ENCODE measurements at regions not wholly inside any gene's neighbourhood (a gene's known extent, or its start where the extent isn't known, plus 50 kb on each side); places are given as distances from the start of the nearest gene placed in this dataset.

DNA sequence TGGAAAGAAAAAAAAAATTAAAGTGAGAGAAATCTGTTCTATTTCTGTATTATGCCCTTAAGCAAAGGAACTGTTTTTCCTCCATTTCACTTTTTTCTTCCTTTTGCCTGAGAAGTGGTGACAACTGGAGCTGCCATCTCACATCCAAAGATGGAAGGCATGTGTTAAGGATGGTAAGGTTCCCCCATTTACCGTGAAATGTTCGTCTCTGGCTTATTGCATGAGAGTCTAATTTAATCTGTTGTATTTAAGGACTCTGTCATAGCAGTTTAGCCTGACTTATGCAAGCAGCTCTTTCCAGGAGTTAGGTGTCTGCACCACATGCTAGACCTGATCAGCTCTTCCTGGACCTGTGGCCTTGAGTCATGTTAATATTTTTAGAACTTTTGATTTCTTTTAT, 389.5 kb upstream of the MAP3K7 start:
- H3K27me3 ChIP-seq (ENCODE audit: control insufficient read depth, insufficient read depth, low read length) = no peaks in the 10 kb centered on the region
- no peaks in the 10 kb centered on the region for H3K36me3 ChIP-seq (ENCODE audit: control insufficient read depth, insufficient read depth, low read length)
- no peaks in the 10 kb centered on the region for H3K4me1 ChIP-seq (ENCODE audit: control insufficient read depth, extremely low read depth, insufficient read depth, low read length)
- H3K4me3 ChIP-seq (replicated peaks in 1 of 4; ENCODE audit: control extremely low read depth in 1 of 4, insufficient read depth in 1 of 4, low read depth in 3 of 4, low read length in 4 of 4) = no peak overlapping the region
- no peak overlapping the region for H2AFZ ChIP-seq (ENCODE audit: low read length)
- H3K27ac ChIP-seq (ENCODE audit: insufficient read depth, low read length) = no peak overlapping the region
- DNase-seq (ENCODE audit: low read depth in 2 of 2) = no peak
- H3K9me3 ChIP-seq (ENCODE audit: control insufficient read depth, insufficient read depth, low read depth, low read length) = no peaks in the 10 kb centered on the region
- no peak for TF ChIP-seq EZH2 (IDR thresholded peaks at IDR 0.05; ENCODE audit: low read length, missing control alignments)
- TF ChIP-seq, protein P1, sequence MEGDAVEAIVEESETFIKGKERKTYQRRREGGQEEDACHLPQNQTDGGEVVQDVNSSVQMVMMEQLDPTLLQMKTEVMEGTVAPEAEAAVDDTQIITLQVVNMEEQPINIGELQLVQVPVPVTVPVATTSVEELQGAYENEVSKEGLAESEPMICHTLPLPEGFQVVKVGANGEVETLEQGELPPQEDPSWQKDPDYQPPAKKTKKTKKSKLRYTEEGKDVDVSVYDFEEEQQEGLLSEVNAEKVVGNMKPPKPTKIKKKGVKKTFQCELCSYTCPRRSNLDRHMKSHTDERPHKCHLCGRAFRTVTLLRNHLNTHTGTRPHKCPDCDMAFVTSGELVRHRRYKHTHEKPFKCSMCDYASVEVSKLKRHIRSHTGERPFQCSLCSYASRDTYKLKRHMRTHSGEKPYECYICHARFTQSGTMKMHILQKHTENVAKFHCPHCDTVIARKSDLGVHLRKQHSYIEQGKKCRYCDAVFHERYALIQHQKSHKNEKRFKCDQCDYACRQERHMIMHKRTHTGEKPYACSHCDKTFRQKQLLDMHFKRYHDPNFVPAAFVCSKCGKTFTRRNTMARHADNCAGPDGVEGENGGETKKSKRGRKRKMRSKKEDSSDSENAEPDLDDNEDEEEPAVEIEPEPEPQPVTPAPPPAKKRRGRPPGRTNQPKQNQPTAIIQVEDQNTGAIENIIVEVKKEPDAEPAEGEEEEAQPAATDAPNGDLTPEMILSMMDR (conservative IDR thresholded peaks at IDR 0.05 in 1 of 2, IDR thresholded peaks at IDR 0.05 in 1 of 2; ENCODE audit: low read depth in 1 of 2, low read length in 2 of 2) = no peak
- no peak overlapping the region for H3K9ac ChIP-seq (ENCODE audit: insufficient read depth, low read length)
- H3K79me2 ChIP-seq (ENCODE audit: control insufficient read depth, insufficient read depth, low read length) = no peaks in the 10 kb centered on the region
- no peaks in the 10 kb centered on the region for H4K20me1 ChIP-seq (ENCODE audit: control insufficient read depth, extremely low read depth, insufficient read depth, low read length)
- no peak overlapping the region for H3K4me2 ChIP-seq (ENCODE audit: extremely low read depth, insufficient read depth, low read length)

DNA sequence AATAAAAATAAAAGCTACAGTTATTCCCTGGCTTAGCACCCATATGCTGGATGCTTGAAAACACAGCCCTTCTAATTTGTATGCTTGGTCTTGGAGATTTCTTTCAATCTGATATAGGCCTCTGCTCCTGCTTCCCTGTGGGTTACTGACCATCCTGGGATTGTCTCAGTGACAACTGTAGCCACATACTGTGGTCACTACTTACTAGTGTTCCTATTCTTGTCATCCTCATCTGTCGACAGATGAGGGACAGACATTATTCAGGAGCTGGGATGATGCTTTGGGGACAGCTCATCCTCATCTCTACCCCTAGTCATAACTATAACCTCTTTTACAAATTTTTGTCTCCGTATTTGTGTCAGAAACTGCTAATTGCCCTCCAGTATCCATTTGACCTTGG, 388.9 kb upstream of the MAP3K7 start:
- Histone ChIP-seq H4K20me1 (ENCODE audit: control insufficient read depth, extremely low read depth, insufficient read depth, low read length) (no peaks in the 10 kb centered on the region), H3K36me3 (ENCODE audit: control insufficient read depth, insufficient read depth, low read length) (no peaks in the 10 kb centered on the region), H3K79me2 (ENCODE audit: control insufficient read depth, insufficient read depth, low read length) (no peaks in the 10 kb centered on the region), H3K4me2 (ENCODE audit: extremely low read depth, insufficient read depth, low read length) (no peak overlapping the region), H3K27ac (ENCODE audit: insufficient read depth, low read length) (no peak overlapping the region), H3K4me1 (ENCODE audit: control insufficient read depth, extremely low read depth, insufficient read depth, low read length) (no peaks in the 10 kb centered on the region), H3K4me3 (replicated peaks in 1 of 4; ENCODE audit: control extremely low read depth in 1 of 4, insufficient read depth in 1 of 4, low read depth in 3 of 4, low read length in 4 of 4) (no peak overlapping the region), H3K27me3 (ENCODE audit: control insufficient read depth, insufficient read depth, low read length) (no peaks in the 10 kb centered on the region), H3K9ac (ENCODE audit: insufficient read depth, low read length) (no peak overlapping the region), H3K9me3 (ENCODE audit: control insufficient read depth, insufficient read depth, low read depth, low read length) (no peaks in the 10 kb centered on the region), H2AFZ (ENCODE audit: low read length) (no peak overlapping the region)
- DNase-seq (ENCODE audit: low read depth in 2 of 2) = no peak
- no peak for TF ChIP-seq EZH2 (IDR thresholded peaks at IDR 0.05; ENCODE audit: low read length, missing control alignments)

DNA sequence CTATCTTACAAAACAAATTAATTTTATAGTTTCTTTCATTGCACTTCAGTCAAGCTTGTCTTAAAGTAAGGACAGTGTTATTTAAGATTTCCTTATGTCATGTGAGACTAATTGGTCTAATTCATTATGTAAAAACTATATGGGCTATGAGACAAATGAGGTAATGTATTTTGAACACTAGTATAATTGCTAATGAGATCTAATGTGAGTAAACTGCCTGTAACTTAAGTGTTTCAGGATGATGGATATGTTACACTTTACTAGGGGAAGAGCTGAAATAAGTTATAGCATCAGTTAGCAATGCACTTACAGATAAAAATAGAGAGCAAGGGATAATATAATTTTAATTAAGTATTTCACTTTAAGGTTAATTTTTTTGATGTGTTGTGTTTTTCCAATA, 386.3 kb upstream of the MAP3K7 start:
- Histone ChIP-seq H3K4me2 (ENCODE audit: extremely low read depth, insufficient read depth, low read length) (no peak overlapping the region), H3K27me3 (ENCODE audit: control insufficient read depth, insufficient read depth, low read length) (no peaks in the 10 kb centered on the region), H3K9ac (ENCODE audit: insufficient read depth, low read length) (no peak overlapping the region), H3K4me1 (ENCODE audit: control insufficient read depth, extremely low read depth, insufficient read depth, low read length) (no peaks in the 10 kb centered on the region), H4K20me1 (ENCODE audit: control insufficient read depth, extremely low read depth, insufficient read depth, low read length) (no peaks in the 10 kb centered on the region), H3K9me3 (ENCODE audit: control insufficient read depth, insufficient read depth, low read depth, low read length) (no peaks in the 10 kb centered on the region), H3K36me3 (ENCODE audit: control insufficient read depth, insufficient read depth, low read length) (no peaks in the 10 kb centered on the region), H3K4me3 (replicated peaks in 1 of 4; ENCODE audit: control extremely low read depth in 1 of 4, insufficient read depth in 1 of 4, low read depth in 3 of 4, low read length in 4 of 4) (no peak overlapping the region), H3K27ac (ENCODE audit: insufficient read depth, low read length) (no peak overlapping the region), H2AFZ (ENCODE audit: low read length) (no peak overlapping the region), H3K79me2 (ENCODE audit: control insufficient read depth, insufficient read depth, low read length) (no peaks in the 10 kb centered on the region)
- no peak for TF ChIP-seq EZH2 (IDR thresholded peaks at IDR 0.05; ENCODE audit: low read length, missing control alignments)
- TF ChIP-seq, protein P1 (conservative IDR thresholded peaks at IDR 0.05 in 1 of 2, IDR thresholded peaks at IDR 0.05 in 1 of 2; ENCODE audit: low read depth in 1 of 2, low read length in 2 of 2) = no peak
- no peak for DNase-seq (ENCODE audit: low read depth in 2 of 2)

Data from fibroblast of lung (primary cell).